Activated CD4-positive, alpha-beta memory T cell treated with anti-CD3 and anti-CD28 coated beads, Interleukin-2, amount 10 ng/mL, durations not matched to agents 7 days and 5 days (primary cell): ENCODE measurements at regions not wholly inside any gene's neighbourhood (a gene's known extent, or its start where the extent isn't known, plus 50 kb on each side); places are given as distances from the start of the nearest gene placed in this dataset.

Source experiments
- CTCF ChIA-PET: fragments of 350-600 bp; sonication (Branson Sonifier 250); formaldehyde crosslinking; loops from one replicate; lab custom pipeline; 2021; ENCODE audit warnings: antibody characterized with exemption, inconsistent platforms; lab: Charles Lee
- POLR2A ChIA-PET: fragments of 350-600 bp; sonication (Branson Sonifier 250); formaldehyde crosslinking; loops from one replicate; lab custom pipeline; 2021; ENCODE audit warnings: antibody characterized with exemption; lab: Charles Lee
- DNase-seq: peaks from one replicate; pipeline ENCODE4 v3.0.0-alpha.2; 2020
- H3K27ac Mint-ChIP-seq: one replicate; pipeline ENCODE4 v1.8.0; 2021; ENCODE audit warnings: mild to moderate bottlenecking, mixed read lengths
- H3K27me3 Mint-ChIP-seq: one replicate; pipeline ENCODE4 v1.8.0; 2021; ENCODE audit warnings: mixed read lengths
- H3K36me3 Mint-ChIP-seq: one replicate; pipeline ENCODE4 v1.8.0; 2021; ENCODE audit warnings: low read depth, mixed read lengths
- H3K4me1 Mint-ChIP-seq: one replicate; pipeline ENCODE4 v1.8.0; 2021; ENCODE audit warnings: mixed read lengths
- H3K4me3 Mint-ChIP-seq: one replicate; pipeline ENCODE4 v1.8.0; 2021; ENCODE audit warnings: mild to moderate bottlenecking, mixed read lengths
- H3K9me3 Mint-ChIP-seq: one replicate; pipeline ENCODE4 v1.8.0; 2021; ENCODE audit warnings: mixed read lengths

DNA sequence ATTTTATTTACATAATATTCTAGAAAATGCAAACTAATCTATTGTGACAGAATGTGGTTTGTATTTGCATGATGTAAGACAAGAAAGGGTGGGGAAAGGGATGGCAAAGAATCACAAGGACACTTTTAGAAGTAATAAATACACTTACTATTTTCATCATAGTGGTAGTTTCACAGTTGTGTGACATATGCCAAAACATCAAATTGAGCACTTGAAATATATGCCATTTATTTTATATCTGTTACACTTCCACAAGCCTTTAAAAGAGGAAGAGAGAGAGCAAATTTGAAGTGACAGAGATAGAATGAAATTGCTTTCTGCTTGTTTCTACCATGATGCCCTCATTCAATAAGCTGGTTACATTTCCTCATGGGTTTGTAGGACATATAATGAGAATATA, 230.0 kb upstream of the NWD2 start:
- no peak overlapping the region for H3K4me3 Mint-ChIP-seq

DNA sequence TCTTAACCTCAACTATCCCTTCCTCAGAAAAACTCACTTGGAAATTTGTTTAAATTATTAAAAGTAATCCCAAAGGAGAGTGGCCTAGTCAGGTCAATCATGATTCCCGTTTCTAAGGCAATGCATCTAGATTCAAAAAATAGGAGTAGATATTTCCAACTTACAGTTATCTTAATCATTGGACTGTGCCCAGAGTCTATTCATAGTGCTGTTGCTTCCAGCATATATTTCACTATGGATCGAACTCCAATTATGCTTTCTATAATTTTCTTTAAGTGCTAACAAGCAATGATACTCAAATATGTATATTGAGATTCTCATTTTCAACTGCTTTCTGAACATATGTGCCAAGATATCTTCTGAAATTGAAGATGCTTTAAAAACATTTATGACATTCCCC, 229.2 kb upstream of the NWD2 start:
- no peaks in the 10 kb centered on the region for H3K36me3 Mint-ChIP-seq
- H3K4me1 Mint-ChIP-seq = no peaks in the 10 kb centered on the region
- ChIA-PET CTCF (no interaction called here), POLR2A (no interaction called here)
- no peak overlapping the region for H3K27ac Mint-ChIP-seq
- no peaks in the 10 kb centered on the region for H3K27me3 Mint-ChIP-seq
- no peaks in the 10 kb centered on the region for H3K9me3 Mint-ChIP-seq
- H3K4me3 Mint-ChIP-seq = no peak overlapping the region
- DNase-seq = no peak

More for the DNA sequence above, 230.0 kb upstream of the NWD2 start:
- Mint-ChIP-seq H3K27ac (no peak overlapping the region), H3K36me3 (no peaks in the 10 kb centered on the region), H3K9me3 (no peaks in the 10 kb centered on the region), H3K27me3 (no peaks in the 10 kb centered on the region), H3K4me1 (no peaks in the 10 kb centered on the region)
- POLR2A ChIA-PET = no interaction called here
- CTCF ChIA-PET = no interaction called here
- DNase-seq = no peak

DNA sequence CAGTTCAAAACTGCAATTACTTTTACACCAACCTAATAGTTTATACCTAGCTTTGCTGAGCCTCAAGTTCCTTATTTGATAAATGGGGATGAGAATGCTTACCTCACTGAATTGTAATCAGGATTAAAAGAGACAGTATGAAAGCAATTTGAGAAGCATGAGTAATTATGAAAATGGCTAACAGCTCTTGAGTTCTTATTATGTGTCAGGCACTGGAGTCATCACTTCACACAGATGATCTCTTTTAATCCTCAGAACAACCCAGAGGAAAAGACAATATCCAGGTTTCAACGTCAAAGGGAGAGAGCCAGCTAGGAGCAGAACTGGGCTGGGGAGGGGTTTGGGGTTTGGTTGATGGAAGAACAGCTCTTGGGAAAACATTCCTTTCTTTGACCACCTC, 221.0 kb upstream of the NWD2 start:
- H3K27ac Mint-ChIP-seq = no peak overlapping the region
- H3K9me3 Mint-ChIP-seq = peaks cover 2% of the 10 kb centered on the region
- CTCF ChIA-PET = no interaction called here
- no peaks in the 10 kb centered on the region for H3K36me3 Mint-ChIP-seq
- no peak overlapping the region for H3K4me3 Mint-ChIP-seq
- no peaks in the 10 kb centered on the region for H3K4me1 Mint-ChIP-seq
- DNase-seq = no peak
- POLR2A ChIA-PET = no interaction called here
- H3K27me3 Mint-ChIP-seq = no peaks in the 10 kb centered on the region

DNA sequence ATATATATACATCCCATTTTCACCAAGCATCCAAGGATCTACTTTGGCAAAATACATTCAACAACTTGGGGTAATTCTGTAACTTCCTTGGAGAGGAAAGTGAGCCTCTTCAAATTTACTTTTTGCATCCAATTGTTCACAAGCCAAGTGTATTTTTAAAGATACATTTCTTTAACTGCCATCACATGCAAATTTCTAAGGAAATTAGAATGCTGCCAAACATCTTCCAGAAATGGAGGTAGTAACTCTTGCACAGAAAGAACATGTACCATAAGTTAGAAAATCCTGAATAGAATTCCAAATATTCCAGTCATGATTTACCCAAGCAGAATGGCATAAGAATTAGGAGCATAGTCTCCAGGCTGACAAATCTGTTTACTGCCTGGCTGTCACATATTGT, 220.5 kb upstream of the NWD2 start:
- no peak overlapping the region for H3K4me3 Mint-ChIP-seq
- H3K27ac Mint-ChIP-seq = no peak overlapping the region
- POLR2A ChIA-PET = no interaction called here
- no peaks in the 10 kb centered on the region for H3K4me1 Mint-ChIP-seq
- DNase-seq = no peak
- CTCF ChIA-PET = no interaction called here
- no peaks in the 10 kb centered on the region for H3K27me3 Mint-ChIP-seq
- H3K9me3 Mint-ChIP-seq = peaks cover 2% of the 10 kb centered on the region
- no peaks in the 10 kb centered on the region for H3K36me3 Mint-ChIP-seq

DNA sequence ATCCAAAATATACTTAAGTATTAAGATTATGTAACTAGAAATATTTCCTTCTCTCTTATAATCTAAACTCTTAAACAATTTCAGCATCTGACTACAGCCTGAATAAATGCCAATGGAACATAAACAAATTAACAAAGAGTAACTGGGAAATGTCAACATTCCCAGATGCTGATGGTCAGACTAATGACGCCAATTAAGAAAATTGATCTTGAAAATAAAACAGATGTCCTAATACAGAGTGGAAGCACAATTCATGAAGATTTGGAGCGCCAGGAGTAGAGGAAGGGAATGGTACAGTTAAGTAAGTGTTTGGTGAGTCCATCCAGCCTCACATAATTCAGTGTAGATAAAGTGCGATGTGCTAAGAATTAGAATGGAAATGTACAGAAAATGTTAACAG, 203.7 kb upstream of the NWD2 start:
- no peak for DNase-seq
- POLR2A ChIA-PET = no interaction called here
- CTCF ChIA-PET = no interaction called here
- Mint-ChIP-seq H3K9me3 (no peaks in the 10 kb centered on the region), H3K4me3 (no peak overlapping the region), H3K27me3 (no peaks in the 10 kb centered on the region), H3K36me3 (no peaks in the 10 kb centered on the region), H3K27ac (no peak overlapping the region), H3K4me1 (no peaks in the 10 kb centered on the region)

DNA sequence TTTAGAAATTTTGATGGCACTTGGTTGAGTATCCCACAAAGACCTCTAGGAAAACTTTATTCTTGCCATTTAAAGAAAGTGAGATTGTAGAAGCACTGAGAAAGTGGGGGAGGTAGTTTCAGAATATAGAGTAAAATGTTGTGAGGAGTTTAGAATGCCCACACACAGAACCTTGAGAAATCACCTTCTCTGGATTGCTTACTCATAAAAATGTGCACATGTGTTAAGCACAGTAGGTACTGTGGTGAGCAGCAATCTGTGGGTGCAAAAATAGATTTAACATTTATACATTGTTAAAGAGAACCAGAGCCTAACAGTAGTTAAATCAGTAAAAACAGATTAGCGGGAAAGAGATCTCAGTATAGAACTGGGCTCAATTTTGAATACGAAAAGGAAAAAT, 201.2 kb upstream of the NWD2 start:
- ChIA-PET CTCF (no interaction called here), POLR2A (no interaction called here)
- no peak overlapping the region for H3K4me3 Mint-ChIP-seq
- no peaks in the 10 kb centered on the region for H3K27me3 Mint-ChIP-seq
- H3K9me3 Mint-ChIP-seq = no peaks in the 10 kb centered on the region
- H3K36me3 Mint-ChIP-seq = no peaks in the 10 kb centered on the region
- H3K4me1 Mint-ChIP-seq = no peaks in the 10 kb centered on the region
- DNase-seq = no peak
- H3K27ac Mint-ChIP-seq = no peak overlapping the region

DNA sequence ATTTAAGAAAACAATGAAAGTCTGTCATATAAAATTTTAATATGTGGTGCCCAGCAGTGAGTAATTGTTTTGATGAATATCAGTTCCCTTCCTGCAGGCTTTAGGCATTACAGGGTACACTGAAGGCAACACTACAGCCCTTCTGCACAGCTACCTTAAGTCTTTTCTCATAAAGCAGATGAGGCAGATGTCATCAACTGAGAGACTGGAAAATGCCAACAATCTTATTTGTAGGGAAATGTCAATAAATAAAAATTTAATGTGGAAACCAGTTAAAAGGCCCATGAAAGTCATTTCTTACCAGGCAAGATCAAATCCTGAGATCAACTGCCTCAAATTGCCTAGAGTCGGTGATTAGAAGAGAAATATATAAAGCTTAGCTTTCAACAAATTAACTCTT, 193.4 kb upstream of the NWD2 start:
- CTCF ChIA-PET = no interaction called here

DNA sequence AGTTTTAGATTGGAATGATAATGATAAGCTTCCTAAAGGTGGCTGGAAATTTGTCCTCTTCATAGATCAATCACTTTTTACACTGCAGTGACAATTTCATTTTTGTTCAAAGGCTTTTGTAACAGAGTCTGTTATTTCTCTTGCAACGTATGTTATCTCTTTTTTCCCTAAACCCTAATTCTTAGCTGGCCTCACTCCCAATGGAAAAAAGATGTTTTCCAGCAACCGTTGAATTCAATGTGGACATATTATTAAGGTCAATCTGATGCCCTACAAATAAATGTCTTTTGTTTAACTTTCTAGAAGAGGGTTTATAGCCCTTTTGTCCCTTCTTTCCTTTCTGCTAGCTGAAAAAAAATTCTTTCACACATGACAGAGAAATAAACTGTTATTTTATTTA, 192.7 kb upstream of the NWD2 start:
- DNase-seq = no peak
- Mint-ChIP-seq H3K27ac (no peak overlapping the region), H3K4me1 (no peaks in the 10 kb centered on the region), H3K4me3 (no peak overlapping the region), H3K9me3 (no peaks in the 10 kb centered on the region), H3K27me3 (no peaks in the 10 kb centered on the region), H3K36me3 (no peaks in the 10 kb centered on the region)
- POLR2A ChIA-PET = no interaction called here
- CTCF ChIA-PET = no interaction called here

More for the DNA sequence above, 193.4 kb upstream of the NWD2 start:
- Mint-ChIP-seq H3K4me3 (no peak overlapping the region), H3K4me1 (no peaks in the 10 kb centered on the region), H3K9me3 (no peaks in the 10 kb centered on the region), H3K36me3 (no peaks in the 10 kb centered on the region), H3K27ac (no peak overlapping the region), H3K27me3 (no peaks in the 10 kb centered on the region)
- POLR2A ChIA-PET = no interaction called here
- DNase-seq = no peak

DNA sequence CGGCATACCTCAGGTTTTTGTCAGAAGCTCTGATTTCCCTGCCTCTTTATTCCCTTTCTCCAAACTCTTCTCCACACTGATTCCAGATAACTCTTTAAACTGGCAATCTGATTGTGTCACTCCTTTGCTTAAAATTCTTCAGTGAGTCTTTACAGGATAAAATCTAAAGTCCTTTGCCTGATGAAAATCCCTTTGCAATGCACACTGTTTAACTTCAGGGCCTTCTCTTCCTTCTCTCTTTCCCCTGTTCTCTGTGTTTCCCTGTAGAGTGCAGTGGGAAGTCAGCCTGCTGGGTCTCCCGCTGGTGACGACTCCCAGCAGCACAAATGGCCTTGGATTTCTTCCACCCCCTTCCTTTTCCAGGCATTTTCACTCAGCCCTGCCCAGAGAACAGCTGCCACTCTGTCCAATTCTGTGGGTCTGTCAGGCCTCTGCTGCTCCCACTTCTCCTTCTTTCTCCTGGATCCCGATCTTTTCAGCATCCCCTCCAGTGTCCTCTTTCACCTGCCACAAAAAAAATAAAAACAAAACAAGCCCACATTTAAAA, 189.9 kb upstream of the NWD2 start:
- H3K9me3 Mint-ChIP-seq = no peaks in the 10 kb centered on the region
- no peaks in the 10 kb centered on the region for H3K36me3 Mint-ChIP-seq
- H3K4me3 Mint-ChIP-seq = no peak overlapping the region
- ChIA-PET CTCF (no interaction called here), POLR2A (no interaction called here)
- no peaks in the 10 kb centered on the region for H3K4me1 Mint-ChIP-seq
- H3K27ac Mint-ChIP-seq = no peak overlapping the region
- DNase-seq = no peak
- H3K27me3 Mint-ChIP-seq = no peaks in the 10 kb centered on the region

DNA sequence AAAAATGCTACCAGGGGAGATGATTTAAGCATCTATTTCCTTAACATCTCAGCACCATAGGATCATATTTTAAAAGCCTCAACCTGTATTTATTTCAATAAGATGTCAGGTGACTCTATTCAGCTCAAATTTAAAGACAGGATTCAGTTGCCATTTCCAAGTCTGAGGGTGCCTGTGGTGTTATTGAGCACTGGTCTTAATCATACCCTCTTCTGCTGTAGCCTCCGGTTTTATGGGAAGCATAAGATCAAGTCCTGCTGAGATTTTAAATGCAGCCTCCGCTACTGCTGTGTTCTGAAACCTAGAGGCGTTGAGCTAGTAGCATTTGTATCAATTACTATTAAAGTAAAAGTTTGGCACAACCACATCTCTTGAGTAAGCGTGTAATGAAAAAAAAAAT, 185.7 kb upstream of the NWD2 start:
- Mint-ChIP-seq H3K4me1 (no peaks in the 10 kb centered on the region), H3K9me3 (no peaks in the 10 kb centered on the region), H3K4me3 (no peak overlapping the region), H3K27ac (no peak overlapping the region), H3K27me3 (no peaks in the 10 kb centered on the region), H3K36me3 (no peaks in the 10 kb centered on the region)
- ChIA-PET CTCF (no interaction called here), POLR2A (no interaction called here)
- DNase-seq = no peak

DNA sequence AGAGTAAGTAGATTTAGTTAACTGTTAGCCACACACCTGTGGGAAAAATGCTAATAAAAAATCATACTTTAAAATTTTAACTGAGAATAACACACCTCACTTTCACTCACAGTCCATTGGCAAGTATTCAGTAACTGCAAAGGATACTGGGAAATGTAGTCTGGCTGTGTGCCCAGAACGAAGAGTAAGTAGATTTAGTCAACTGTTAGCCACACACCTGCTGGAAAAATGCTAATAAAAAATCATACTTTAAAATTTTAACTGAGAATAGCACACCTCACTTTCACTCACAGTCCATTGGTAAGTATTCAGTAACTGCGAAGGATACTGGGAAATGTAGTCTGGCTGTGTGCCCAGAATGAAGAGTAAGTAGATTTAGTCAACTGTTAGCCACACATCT, 178.4 kb upstream of the NWD2 start:
- Mint-ChIP-seq H3K4me3 (no peak overlapping the region), H3K4me1 (no peaks in the 10 kb centered on the region), H3K27me3 (no peaks in the 10 kb centered on the region), H3K9me3 (no peaks in the 10 kb centered on the region), H3K27ac (no peak overlapping the region), H3K36me3 (no peaks in the 10 kb centered on the region)
- CTCF ChIA-PET = no interaction called here
- POLR2A ChIA-PET = no interaction called here
- DNase-seq = no peak

DNA sequence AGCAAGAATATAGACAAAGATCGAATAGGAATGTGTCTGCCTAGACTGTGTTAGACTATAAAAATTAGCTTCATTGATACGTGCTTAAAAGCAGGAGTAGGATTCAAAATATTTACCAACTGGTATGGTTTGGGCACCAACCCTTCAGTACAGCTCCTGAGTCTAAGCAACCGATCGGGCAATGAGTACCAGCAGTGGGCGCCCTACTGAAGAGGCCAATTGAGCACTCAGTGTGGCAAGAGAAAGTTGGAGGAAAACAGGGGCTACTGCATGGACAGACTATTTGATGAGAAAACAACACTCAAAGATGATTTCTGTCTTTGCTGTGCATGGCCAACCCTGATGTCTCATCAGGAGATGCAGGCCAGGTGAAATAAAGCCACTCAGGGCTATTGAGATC, 176.0 kb upstream of the NWD2 start:
- Mint-ChIP-seq H3K4me3 (no peak overlapping the region), H3K9me3 (peaks cover 6% of the 10 kb centered on the region), H3K27me3 (no peaks in the 10 kb centered on the region), H3K36me3 (no peaks in the 10 kb centered on the region), H3K27ac (no peak overlapping the region), H3K4me1 (peaks cover 3% of the 10 kb centered on the region)
- ChIA-PET CTCF (interaction anchor here (1.3 kb wide), 1 partner anchor 12 kb away, joined by 3 read pairs; no protein-coding TSS in a partner anchor), POLR2A (no interaction called here)
- DNase-seq = no peak

DNA sequence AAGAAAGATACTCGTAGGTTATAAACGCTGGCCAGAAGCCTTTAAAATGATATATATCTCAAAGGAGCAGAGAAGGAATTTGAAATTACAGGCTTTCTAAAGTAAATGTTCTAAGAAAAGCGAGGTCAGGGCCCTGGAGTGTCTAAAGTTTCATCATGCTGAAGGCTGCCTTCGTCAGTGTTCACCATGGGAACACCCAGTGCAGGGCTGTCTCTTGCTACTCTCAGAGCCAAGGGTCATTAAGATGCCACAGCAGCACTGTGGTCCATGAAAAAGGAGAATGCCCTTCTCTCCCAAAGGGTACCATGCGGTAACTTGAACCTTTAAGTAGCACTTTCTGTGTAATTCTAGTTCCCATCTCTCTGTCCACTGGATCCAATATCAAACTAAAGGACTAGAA, 174.5 kb upstream of the NWD2 start:
- no peak for DNase-seq
- CTCF ChIA-PET = no interaction called here

DNA sequence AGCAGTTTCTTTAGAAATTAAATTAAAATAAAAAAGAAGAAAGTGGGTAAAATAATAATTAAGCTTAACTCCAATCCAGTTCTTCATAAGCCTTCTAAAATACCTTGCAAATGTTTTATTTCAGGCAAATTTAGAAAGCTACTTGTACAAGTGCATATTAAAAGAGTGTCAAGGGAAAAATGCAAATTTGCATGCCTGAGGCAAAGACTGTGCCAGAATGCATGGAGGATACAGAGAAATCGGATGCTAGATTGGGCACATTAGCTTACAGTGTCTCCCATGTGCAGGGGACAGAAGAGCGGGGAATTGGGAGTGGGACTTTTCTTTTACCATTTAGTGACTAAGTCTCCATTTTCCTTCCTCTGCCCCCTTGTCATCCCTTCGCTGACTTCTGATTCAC, 173.0 kb upstream of the NWD2 start:
- no peaks in the 10 kb centered on the region for H3K36me3 Mint-ChIP-seq
- peaks cover 6% of the 10 kb centered on the region for H3K9me3 Mint-ChIP-seq
- no peak for DNase-seq
- no peaks in the 10 kb centered on the region for H3K27me3 Mint-ChIP-seq
- H3K27ac Mint-ChIP-seq = no peak overlapping the region
- CTCF ChIA-PET = no interaction called here
- POLR2A ChIA-PET = no interaction called here
- H3K4me3 Mint-ChIP-seq = no peak overlapping the region
- peaks cover 3% of the 10 kb centered on the region for H3K4me1 Mint-ChIP-seq

More for the DNA sequence above, 174.5 kb upstream of the NWD2 start:
- Mint-ChIP-seq H3K4me1 (peaks cover 3% of the 10 kb centered on the region), H3K27ac (no peak overlapping the region), H3K27me3 (no peaks in the 10 kb centered on the region), H3K9me3 (peaks cover 6% of the 10 kb centered on the region), H3K36me3 (no peaks in the 10 kb centered on the region), H3K4me3 (no peak overlapping the region)
- POLR2A ChIA-PET = no interaction called here
